GM23248 (cell line): ENCODE measurements at regions not wholly inside any gene's neighbourhood (a gene's known extent, or its start where the extent isn't known, plus 50 kb on each side); places are given as distances from the start of the nearest gene placed in this dataset.

Experiments used
- EZH2 ChIP-seq: fragments of 200-600 bp; sonication (generic); IDR thresholded peaks from 2 replicates; pipeline ENCODE4 v1.6.1; 2018; ENCODE audit warnings: antibody characterized with exemption, mild to moderate bottlenecking; ENCODE audit not compliant: insufficient read depth, poor library complexity, severe bottlenecking
- EZH2phosphoT487 ChIP-seq: fragments of 200-600 bp; sonication (generic); IDR thresholded peaks from 2 replicates; pipeline ENCODE4 v1.6.1; 2018; ENCODE audit warnings: antibody characterized with exemption, moderate library complexity, mild to moderate bottlenecking, low read depth; ENCODE audit not compliant: insufficient read depth

DNA sequence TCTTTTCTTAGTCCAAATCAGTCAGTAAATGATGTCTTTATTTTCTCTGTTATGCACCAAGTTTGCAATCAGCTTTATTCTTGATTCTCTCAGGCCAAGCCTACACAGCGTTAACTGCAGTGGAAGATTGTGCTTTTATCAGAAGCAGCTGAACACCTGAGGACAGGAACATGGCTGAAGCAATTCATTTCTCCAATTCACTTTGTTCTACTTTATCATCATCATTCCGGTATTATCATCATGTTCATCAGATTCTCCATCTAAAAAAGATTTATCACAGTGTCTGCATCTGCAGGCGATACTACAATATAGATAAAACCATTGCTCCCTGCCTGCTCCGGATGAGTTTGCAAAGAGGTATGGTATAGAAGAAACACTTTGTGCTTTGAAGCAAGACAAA is 68.1 kb upstream of the STMND1 start:
- TF ChIP-seq EZH2 (no peak), EZH2phosphoT487 (no peak)
